ENCODE measurements at regions not wholly inside any gene's neighbourhood (a gene's known extent, or its start where the extent isn't known, plus 50 kb on each side); places are given as distances from the start of the nearest gene placed in this dataset.

GRCh38 chr2:221075203-221075602 lies 496.9 kb downstream of the EPHA4 start:
- Mint-ChIP-seq H3K27me3 (ENCODE audit: low read depth, unreplicated experiment) (no peaks in the 10 kb centered on the region), H3K36me3 (ENCODE audit: low read depth, unreplicated experiment) (no peaks in the 10 kb centered on the region), H3K9me3 (ENCODE audit: unreplicated experiment) (peaks cover 13% of the 10 kb centered on the region), H3K4me3 (ENCODE audit: unreplicated experiment) (no peak overlapping the region), H3K27ac (ENCODE audit: unreplicated experiment) (peak overlapping the region; percentile 91), H3K4me1 (ENCODE audit: low read depth, unreplicated experiment) (peaks cover 14% of the 10 kb centered on the region)
- FAIRE-seq, result peak; percentile 52
- peak; percentile 94 for DNase-seq (ENCODE audit: low read depth)
- peak overlapping the region; percentile 33 for H3K4me2 ChIP-seq (ENCODE audit: low read length)
- H3K36me3 ChIP-seq (ENCODE audit: insufficient read depth, low read length), result no peaks in the 10 kb centered on the region
- H3K9ac ChIP-seq (ENCODE audit: low read length), result peak overlapping the region; percentile 16
- no peaks in the 10 kb centered on the region for H4K20me1 ChIP-seq (ENCODE audit: insufficient read depth, low read length)
- H3K4me3 ChIP-seq (ENCODE audit: insufficient read depth, low read depth, low read length), result no peak overlapping the region
- H2AFZ ChIP-seq (ENCODE audit: low read depth, low read length), result no peak overlapping the region
- peak overlapping the region; percentile 68 for H3K27ac ChIP-seq (ENCODE audit: low read depth, low read length)
- H3K9me3 ChIP-seq (ENCODE audit: insufficient read depth, low read depth, low read length), result no peaks in the 10 kb centered on the region
- H3K27me3 ChIP-seq (ENCODE audit: insufficient read depth, low read length), result no peaks in the 10 kb centered on the region
- H3K79me2 ChIP-seq (ENCODE audit: insufficient read depth, low read length), result no peaks in the 10 kb centered on the region
- peaks cover 13% of the 10 kb centered on the region for H3K4me1 ChIP-seq (ENCODE audit: insufficient read depth, low read length)
- TF ChIP-seq EZH2 (IDR thresholded peaks at IDR 0.05; ENCODE audit: insufficient read depth, low read length), result no peak
- TF ChIP-seq, protein P1, sequence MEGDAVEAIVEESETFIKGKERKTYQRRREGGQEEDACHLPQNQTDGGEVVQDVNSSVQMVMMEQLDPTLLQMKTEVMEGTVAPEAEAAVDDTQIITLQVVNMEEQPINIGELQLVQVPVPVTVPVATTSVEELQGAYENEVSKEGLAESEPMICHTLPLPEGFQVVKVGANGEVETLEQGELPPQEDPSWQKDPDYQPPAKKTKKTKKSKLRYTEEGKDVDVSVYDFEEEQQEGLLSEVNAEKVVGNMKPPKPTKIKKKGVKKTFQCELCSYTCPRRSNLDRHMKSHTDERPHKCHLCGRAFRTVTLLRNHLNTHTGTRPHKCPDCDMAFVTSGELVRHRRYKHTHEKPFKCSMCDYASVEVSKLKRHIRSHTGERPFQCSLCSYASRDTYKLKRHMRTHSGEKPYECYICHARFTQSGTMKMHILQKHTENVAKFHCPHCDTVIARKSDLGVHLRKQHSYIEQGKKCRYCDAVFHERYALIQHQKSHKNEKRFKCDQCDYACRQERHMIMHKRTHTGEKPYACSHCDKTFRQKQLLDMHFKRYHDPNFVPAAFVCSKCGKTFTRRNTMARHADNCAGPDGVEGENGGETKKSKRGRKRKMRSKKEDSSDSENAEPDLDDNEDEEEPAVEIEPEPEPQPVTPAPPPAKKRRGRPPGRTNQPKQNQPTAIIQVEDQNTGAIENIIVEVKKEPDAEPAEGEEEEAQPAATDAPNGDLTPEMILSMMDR (IDR thresholded peaks at IDR 0.05; ENCODE audit: insufficient read depth, low read depth, low read length), result no peak

DNA sequence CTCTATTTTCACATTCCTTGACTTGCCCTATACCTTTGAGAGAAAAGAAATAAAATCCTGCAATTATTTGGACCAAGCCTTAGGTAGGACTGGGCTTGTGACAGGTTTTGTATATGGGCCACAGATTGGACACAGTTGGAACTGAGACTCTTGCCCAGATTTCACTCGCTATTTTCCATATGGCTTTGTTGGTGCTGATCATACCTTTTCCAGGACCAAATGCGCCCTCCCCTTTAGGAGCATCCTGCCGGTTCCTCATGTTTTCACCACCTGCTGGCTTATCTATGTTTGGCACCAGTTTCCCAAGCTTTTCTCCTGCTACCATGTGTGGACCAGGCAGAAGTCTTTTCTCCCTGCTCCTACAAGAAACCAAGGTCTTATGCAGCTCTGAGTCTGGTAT lies 494.9 kb downstream of the EPHA4 start:
- Histone ChIP-seq H3K4me2 (ENCODE audit: low read length) (no peak overlapping the region), H4K20me1 (ENCODE audit: insufficient read depth, low read length) (no peaks in the 10 kb centered on the region), H3K79me2 (ENCODE audit: insufficient read depth, low read length) (no peaks in the 10 kb centered on the region), H3K27me3 (ENCODE audit: insufficient read depth, low read length) (no peaks in the 10 kb centered on the region), H2AFZ (ENCODE audit: low read depth, low read length) (no peak overlapping the region), H3K9me3 (ENCODE audit: insufficient read depth, low read depth, low read length) (no peaks in the 10 kb centered on the region), H3K4me1 (ENCODE audit: insufficient read depth, low read length) (peaks cover 13% of the 10 kb centered on the region), H3K4me3 (ENCODE audit: insufficient read depth, low read depth, low read length) (no peak overlapping the region), H3K36me3 (ENCODE audit: insufficient read depth, low read length) (no peaks in the 10 kb centered on the region), H3K27ac (ENCODE audit: low read depth, low read length) (no peak overlapping the region), H3K9ac (ENCODE audit: low read length) (no peak overlapping the region)
- peaks cover 1% of the 10 kb centered on the region for H3K9me3 Mint-ChIP-seq (ENCODE audit: unreplicated experiment)
- FAIRE-seq, result no peak
- no peak overlapping the region for H3K4me3 Mint-ChIP-seq (ENCODE audit: unreplicated experiment)
- TF ChIP-seq, protein P1 (IDR thresholded peaks at IDR 0.05; ENCODE audit: insufficient read depth, low read depth, low read length), result no peak
- TF ChIP-seq EZH2 (IDR thresholded peaks at IDR 0.05; ENCODE audit: insufficient read depth, low read length), result no peak
- no peaks in the 10 kb centered on the region for H3K27me3 Mint-ChIP-seq (ENCODE audit: low read depth, unreplicated experiment)
- H3K4me1 Mint-ChIP-seq (ENCODE audit: low read depth, unreplicated experiment), result peaks cover 14% of the 10 kb centered on the region
- no peaks in the 10 kb centered on the region for H3K36me3 Mint-ChIP-seq (ENCODE audit: low read depth, unreplicated experiment)
- no peak for DNase-seq (ENCODE audit: low read depth)
- no peak overlapping the region for H3K27ac Mint-ChIP-seq (ENCODE audit: unreplicated experiment)

DNA sequence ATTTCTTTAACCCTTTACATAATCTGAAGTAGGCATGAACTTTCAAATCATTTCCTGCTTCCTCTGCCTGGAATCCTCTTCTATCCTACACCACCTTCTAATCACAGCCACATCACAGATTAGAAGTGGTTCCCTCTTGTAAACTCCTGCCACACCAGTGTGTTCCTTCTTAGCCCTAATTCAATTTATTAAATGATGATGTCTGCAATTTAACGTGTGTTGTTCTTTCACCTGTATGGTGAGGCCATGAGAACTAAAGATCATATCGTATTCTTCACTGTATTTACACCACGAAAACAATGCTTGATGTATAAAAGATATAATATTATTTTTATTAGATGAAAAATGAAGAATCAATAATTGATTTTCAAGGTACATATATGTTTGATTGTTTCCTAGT lies 494.3 kb downstream of the EPHA4 start:
- no peak overlapping the region for H2AFZ ChIP-seq (ENCODE audit: low read depth, low read length)
- H3K9me3 Mint-ChIP-seq (ENCODE audit: unreplicated experiment), result no peaks in the 10 kb centered on the region
- no peaks in the 10 kb centered on the region for H3K27me3 Mint-ChIP-seq (ENCODE audit: low read depth, unreplicated experiment)
- no peaks in the 10 kb centered on the region for H3K79me2 ChIP-seq (ENCODE audit: insufficient read depth, low read length)
- peaks cover 13% of the 10 kb centered on the region for H3K4me1 ChIP-seq (ENCODE audit: insufficient read depth, low read length)
- no peaks in the 10 kb centered on the region for H3K27me3 ChIP-seq (ENCODE audit: insufficient read depth, low read length)
- H3K9ac ChIP-seq (ENCODE audit: low read length), result no peak overlapping the region
- H3K27ac ChIP-seq (ENCODE audit: low read depth, low read length), result no peak overlapping the region
- H3K27ac Mint-ChIP-seq (ENCODE audit: unreplicated experiment), result no peak overlapping the region
- H4K20me1 ChIP-seq (ENCODE audit: insufficient read depth, low read length), result no peaks in the 10 kb centered on the region
- no peak overlapping the region for H3K4me3 Mint-ChIP-seq (ENCODE audit: unreplicated experiment)
- DNase-seq (ENCODE audit: low read depth) (no peak), FAIRE-seq (no peak)
- H3K36me3 Mint-ChIP-seq (ENCODE audit: low read depth, unreplicated experiment), result no peaks in the 10 kb centered on the region
- peaks cover 14% of the 10 kb centered on the region for H3K4me1 Mint-ChIP-seq (ENCODE audit: low read depth, unreplicated experiment)
- no peak overlapping the region for H3K4me2 ChIP-seq (ENCODE audit: low read length)
- TF ChIP-seq, protein P1 (IDR thresholded peaks at IDR 0.05; ENCODE audit: insufficient read depth, low read depth, low read length), result no peak
- no peak for TF ChIP-seq EZH2 (IDR thresholded peaks at IDR 0.05; ENCODE audit: insufficient read depth, low read length)
- no peaks in the 10 kb centered on the region for H3K9me3 ChIP-seq (ENCODE audit: insufficient read depth, low read depth, low read length)
- no peaks in the 10 kb centered on the region for H3K36me3 ChIP-seq (ENCODE audit: insufficient read depth, low read length)
- no peak overlapping the region for H3K4me3 ChIP-seq (ENCODE audit: insufficient read depth, low read depth, low read length)
